HepG2 (cell line): ENCODE measurements at regions not wholly inside any gene's neighbourhood (a gene's known extent, or its start where the extent isn't known, plus 50 kb on each side); places are given as distances from the start of the nearest gene placed in this dataset.

Experiments used
- FOXM1 ChIP-seq: sonication (generic); formaldehyde crosslinking; IDR thresholded peaks from 2 replicates; pipeline ENCODE4 v1.5.0; 2020; ENCODE audit warnings: missing genetic modification reagents
- MNT ChIP-seq: fragments of 450-650 bp; IDR thresholded peaks from 2 replicates; pipeline ENCODE4 v1.6.1; 2016
- NFE2L2 ChIP-seq: fragments of 150-350 bp; IDR thresholded peaks from 2 replicates; pipeline ENCODE4 v1.6.1; 2014; ENCODE audit warnings: low read length
- NR1H2 ChIP-seq: sonication (generic); formaldehyde crosslinking; IDR thresholded peaks from 2 replicates; pipeline ENCODE4 v1.8.1; 2022; ENCODE audit warnings: low read depth, missing genetic modification reagents, borderline replicate concordance
- PTBP1 ChIP-seq: fragments of 200-400 bp; formaldehyde crosslinking; IDR thresholded peaks from 2 replicates; pipeline ENCODE4 v1.6.1; 2018; ENCODE audit warnings: low read length, low read depth; ENCODE audit not compliant: poor library complexity, severe bottlenecking
- REL ChIP-seq: sonication (generic); formaldehyde crosslinking; conservative IDR thresholded peaks from 2 replicates; pipeline ENCODE4 v1.8.0; 2022; ENCODE audit warnings: mild to moderate bottlenecking, missing genetic modification reagents, moderate library complexity
- ZBTB49 ChIP-seq: sonication (generic); formaldehyde crosslinking; IDR thresholded peaks from 2 replicates; pipeline ENCODE4 v1.4.0; 2020; ENCODE audit warnings: missing genetic modification reagents, borderline replicate concordance
- ZNF510 ChIP-seq: sonication (generic); formaldehyde crosslinking; IDR thresholded peaks from 2 replicates; pipeline ENCODE4 v1.4.0; 2020; ENCODE audit warnings: low read depth, mild to moderate bottlenecking, missing genetic modification reagents
- ZNF598 ChIP-seq: sonication (generic); formaldehyde crosslinking; IDR thresholded peaks from 2 replicates; pipeline ENCODE4 v1.5.1; 2020; ENCODE audit warnings: mild to moderate bottlenecking, missing genetic modification reagents, borderline replicate concordance
- ZNF646 ChIP-seq: sonication (generic); formaldehyde crosslinking; IDR thresholded peaks from 2 replicates; pipeline ENCODE4 v1.9.0; 2021; ENCODE audit warnings: mild to moderate bottlenecking, missing genetic modification reagents
- TF ChIP-seq, protein P1 (sequence below): sonication (generic); formaldehyde crosslinking; IDR thresholded peaks from 2 replicates; pipeline ENCODE4 v1.4.0; 2020; ENCODE audit warnings: missing genetic modification reagents, mild to moderate bottlenecking, borderline replicate concordance
- TF ChIP-seq, protein P2 (sequence below): sonication (generic); formaldehyde crosslinking; conservative IDR thresholded peaks from 2 replicates; pipeline ENCODE4 v1.8.0; 2022; ENCODE audit warnings: missing genetic modification reagents

GRCh38 chr13:50125554-50126262 lies 110.5 kb downstream of the KCNRG start (continued):
- TF ChIP-seq ZNF646 (CRISPR knock-in tag) (no peak), NFE2L2 (no peak), FOXM1 (CRISPR knock-in tag) (no peak), PTBP1 (no peak), MNT (no peak), ZNF510 (CRISPR knock-in tag) (peak; percentile 65; the same call in 1 of the 2 replicates), ZNF598 (CRISPR knock-in tag) (no peak), NR1H2 (no peak), REL (CRISPR knock-in tag) (peak; percentile 87), ZBTB49 (no peak)
- TF ChIP-seq, protein P1, sequence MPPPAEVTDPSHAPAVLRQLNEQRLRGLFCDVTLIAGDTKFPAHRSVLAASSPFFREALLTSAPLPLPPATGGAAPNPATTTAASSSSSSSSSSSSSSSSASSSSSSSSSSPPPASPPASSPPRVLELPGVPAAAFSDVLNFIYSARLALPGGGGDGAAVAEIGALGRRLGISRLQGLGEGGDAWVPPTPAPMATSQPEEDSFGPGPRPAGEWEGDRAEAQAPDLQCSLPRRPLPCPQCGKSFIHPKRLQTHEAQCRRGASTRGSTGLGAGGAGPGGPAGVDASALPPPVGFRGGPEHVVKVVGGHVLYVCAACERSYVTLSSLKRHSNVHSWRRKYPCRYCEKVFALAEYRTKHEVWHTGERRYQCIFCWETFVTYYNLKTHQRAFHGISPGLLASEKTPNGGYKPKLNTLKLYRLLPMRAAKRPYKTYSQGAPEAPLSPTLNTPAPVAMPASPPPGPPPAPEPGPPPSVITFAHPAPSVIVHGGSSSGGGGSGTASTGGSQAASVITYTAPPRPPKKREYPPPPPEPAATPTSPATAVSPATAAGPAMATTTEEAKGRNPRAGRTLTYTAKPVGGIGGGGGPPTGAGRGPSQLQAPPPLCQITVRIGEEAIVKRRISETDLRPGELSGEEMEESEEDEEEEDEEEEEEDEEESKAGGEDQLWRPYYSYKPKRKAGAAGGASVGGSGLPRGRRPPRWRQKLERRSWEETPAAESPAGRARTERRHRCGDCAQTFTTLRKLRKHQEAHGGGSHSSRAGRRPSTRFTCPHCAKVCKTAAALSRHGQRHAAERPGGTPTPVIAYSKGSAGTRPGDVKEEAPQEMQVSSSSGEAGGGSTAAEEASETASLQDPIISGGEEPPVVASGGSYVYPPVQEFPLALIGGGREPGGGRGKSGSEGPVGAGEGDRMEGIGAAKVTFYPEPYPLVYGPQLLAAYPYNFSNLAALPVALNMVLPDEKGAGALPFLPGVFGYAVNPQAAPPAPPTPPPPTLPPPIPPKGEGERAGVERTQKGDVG (CRISPR knock-in tag) = no peak
- TF ChIP-seq, protein P2, sequence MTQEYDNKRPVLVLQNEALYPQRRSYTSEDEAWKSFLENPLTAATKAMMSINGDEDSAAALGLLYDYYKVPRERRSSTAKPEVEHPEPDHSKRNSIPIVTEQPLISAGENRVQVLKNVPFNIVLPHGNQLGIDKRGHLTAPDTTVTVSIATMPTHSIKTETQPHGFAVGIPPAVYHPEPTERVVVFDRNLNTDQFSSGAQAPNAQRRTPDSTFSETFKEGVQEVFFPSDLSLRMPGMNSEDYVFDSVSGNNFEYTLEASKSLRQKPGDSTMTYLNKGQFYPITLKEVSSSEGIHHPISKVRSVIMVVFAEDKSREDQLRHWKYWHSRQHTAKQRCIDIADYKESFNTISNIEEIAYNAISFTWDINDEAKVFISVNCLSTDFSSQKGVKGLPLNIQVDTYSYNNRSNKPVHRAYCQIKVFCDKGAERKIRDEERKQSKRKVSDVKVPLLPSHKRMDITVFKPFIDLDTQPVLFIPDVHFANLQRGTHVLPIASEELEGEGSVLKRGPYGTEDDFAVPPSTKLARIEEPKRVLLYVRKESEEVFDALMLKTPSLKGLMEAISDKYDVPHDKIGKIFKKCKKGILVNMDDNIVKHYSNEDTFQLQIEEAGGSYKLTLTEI = no peak
